ENCODE measurements at regions not wholly inside any gene's neighbourhood (a gene's known extent, or its start where the extent isn't known, plus 50 kb on each side); places are given as distances from the start of the nearest gene placed in this dataset.

DNA sequence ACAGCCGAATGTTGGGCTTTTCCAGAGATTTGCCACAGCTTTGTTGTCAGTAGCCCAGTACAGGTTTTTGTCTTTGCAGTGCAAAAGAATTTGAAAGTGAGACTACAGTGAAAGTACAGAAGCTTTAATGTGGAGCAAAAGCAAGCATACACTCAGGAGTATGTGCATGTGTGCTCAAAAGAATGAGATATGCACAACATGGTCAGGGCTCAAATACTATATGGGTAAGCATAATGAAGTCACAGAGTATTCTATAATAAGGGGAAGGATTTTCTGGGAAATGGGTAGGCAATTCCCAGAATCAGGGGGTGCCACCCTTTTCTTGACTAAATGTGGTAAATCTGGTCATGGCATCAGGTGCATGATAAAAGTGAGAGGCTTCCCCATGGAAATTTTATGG is 72.1 kb upstream of the SULT1C3 start:
- no peak overlapping the region for H2AFZ ChIP-seq (ENCODE audit: low read depth, low read length)
- H3K9me3 ChIP-seq (replicated peaks; ENCODE audit: control insufficient read depth, insufficient read depth, low read depth, low read length): no peaks in the 10 kb centered on the region
- H3K27me3 ChIP-seq (ENCODE audit: control insufficient read depth in 2 of 2, insufficient read depth in 2 of 2, low read length in 2 of 2): no peaks in the 10 kb centered on the region
- intact Hi-C loops (cut with micrococcal nuclease): no loop called here
- ATAC-seq (no peak), FAIRE-seq (no peak), DNase-seq (ENCODE audit: extremely low read depth in 1 of 4, low spot score in 3 of 4) (no peak)
- no TSS peak for BruUV-seq (replicated peaks)
- no peaks in the 10 kb centered on the region for H3K79me2 ChIP-seq (ENCODE audit: control insufficient read depth, insufficient read depth, low read length)
- H3K9ac ChIP-seq (ENCODE audit: insufficient read depth in 1 of 2, low read depth in 2 of 2, low read length in 2 of 2): no peak overlapping the region
- H4K20me1 ChIP-seq (replicated peaks; ENCODE audit: control insufficient read depth, insufficient read depth, low read length): no peaks in the 10 kb centered on the region
- H3K27ac ChIP-seq (ENCODE audit: extremely low read depth, low read depth, low read length): no peak overlapping the region
- no peak overlapping the region for H3K4me3 ChIP-seq
- H3K9me1 ChIP-seq (ENCODE audit: control insufficient read depth, insufficient read depth, low read length): no peaks in the 10 kb centered on the region
- H3K4me1 ChIP-seq (replicated peaks in 1 of 2; ENCODE audit: control insufficient read depth in 2 of 2, insufficient read depth in 2 of 2, low read length in 2 of 2): no peaks in the 10 kb centered on the region
- POLR2A ChIA-PET: no interaction called here
- TF ChIP-seq, protein P1, sequence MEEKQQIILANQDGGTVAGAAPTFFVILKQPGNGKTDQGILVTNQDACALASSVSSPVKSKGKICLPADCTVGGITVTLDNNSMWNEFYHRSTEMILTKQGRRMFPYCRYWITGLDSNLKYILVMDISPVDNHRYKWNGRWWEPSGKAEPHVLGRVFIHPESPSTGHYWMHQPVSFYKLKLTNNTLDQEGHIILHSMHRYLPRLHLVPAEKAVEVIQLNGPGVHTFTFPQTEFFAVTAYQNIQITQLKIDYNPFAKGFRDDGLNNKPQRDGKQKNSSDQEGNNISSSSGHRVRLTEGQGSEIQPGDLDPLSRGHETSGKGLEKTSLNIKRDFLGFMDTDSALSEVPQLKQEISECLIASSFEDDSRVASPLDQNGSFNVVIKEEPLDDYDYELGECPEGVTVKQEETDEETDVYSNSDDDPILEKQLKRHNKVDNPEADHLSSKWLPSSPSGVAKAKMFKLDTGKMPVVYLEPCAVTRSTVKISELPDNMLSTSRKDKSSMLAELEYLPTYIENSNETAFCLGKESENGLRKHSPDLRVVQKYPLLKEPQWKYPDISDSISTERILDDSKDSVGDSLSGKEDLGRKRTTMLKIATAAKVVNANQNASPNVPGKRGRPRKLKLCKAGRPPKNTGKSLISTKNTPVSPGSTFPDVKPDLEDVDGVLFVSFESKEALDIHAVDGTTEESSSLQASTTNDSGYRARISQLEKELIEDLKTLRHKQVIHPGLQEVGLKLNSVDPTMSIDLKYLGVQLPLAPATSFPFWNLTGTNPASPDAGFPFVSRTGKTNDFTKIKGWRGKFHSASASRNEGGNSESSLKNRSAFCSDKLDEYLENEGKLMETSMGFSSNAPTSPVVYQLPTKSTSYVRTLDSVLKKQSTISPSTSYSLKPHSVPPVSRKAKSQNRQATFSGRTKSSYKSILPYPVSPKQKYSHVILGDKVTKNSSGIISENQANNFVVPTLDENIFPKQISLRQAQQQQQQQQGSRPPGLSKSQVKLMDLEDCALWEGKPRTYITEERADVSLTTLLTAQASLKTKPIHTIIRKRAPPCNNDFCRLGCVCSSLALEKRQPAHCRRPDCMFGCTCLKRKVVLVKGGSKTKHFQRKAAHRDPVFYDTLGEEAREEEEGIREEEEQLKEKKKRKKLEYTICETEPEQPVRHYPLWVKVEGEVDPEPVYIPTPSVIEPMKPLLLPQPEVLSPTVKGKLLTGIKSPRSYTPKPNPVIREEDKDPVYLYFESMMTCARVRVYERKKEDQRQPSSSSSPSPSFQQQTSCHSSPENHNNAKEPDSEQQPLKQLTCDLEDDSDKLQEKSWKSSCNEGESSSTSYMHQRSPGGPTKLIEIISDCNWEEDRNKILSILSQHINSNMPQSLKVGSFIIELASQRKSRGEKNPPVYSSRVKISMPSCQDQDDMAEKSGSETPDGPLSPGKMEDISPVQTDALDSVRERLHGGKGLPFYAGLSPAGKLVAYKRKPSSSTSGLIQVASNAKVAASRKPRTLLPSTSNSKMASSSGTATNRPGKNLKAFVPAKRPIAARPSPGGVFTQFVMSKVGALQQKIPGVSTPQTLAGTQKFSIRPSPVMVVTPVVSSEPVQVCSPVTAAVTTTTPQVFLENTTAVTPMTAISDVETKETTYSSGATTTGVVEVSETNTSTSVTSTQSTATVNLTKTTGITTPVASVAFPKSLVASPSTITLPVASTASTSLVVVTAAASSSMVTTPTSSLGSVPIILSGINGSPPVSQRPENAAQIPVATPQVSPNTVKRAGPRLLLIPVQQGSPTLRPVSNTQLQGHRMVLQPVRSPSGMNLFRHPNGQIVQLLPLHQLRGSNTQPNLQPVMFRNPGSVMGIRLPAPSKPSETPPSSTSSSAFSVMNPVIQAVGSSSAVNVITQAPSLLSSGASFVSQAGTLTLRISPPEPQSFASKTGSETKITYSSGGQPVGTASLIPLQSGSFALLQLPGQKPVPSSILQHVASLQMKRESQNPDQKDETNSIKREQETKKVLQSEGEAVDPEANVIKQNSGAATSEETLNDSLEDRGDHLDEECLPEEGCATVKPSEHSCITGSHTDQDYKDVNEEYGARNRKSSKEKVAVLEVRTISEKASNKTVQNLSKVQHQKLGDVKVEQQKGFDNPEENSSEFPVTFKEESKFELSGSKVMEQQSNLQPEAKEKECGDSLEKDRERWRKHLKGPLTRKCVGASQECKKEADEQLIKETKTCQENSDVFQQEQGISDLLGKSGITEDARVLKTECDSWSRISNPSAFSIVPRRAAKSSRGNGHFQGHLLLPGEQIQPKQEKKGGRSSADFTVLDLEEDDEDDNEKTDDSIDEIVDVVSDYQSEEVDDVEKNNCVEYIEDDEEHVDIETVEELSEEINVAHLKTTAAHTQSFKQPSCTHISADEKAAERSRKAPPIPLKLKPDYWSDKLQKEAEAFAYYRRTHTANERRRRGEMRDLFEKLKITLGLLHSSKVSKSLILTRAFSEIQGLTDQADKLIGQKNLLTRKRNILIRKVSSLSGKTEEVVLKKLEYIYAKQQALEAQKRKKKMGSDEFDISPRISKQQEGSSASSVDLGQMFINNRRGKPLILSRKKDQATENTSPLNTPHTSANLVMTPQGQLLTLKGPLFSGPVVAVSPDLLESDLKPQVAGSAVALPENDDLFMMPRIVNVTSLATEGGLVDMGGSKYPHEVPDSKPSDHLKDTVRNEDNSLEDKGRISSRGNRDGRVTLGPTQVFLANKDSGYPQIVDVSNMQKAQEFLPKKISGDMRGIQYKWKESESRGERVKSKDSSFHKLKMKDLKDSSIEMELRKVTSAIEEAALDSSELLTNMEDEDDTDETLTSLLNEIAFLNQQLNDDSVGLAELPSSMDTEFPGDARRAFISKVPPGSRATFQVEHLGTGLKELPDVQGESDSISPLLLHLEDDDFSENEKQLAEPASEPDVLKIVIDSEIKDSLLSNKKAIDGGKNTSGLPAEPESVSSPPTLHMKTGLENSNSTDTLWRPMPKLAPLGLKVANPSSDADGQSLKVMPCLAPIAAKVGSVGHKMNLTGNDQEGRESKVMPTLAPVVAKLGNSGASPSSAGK (IDR thresholded peaks at IDR 0.05): no peak
- no peak for TF ChIP-seq IFI16 (CRISPR knock-in tag; IDR thresholded peaks at IDR 0.05)
- no peaks in the 10 kb centered on the region for H3K36me3 ChIP-seq (ENCODE audit: control insufficient read depth, insufficient read depth, low read length)
- in situ Hi-C loops (cut with MboI): no loop called here
- 0% methylated on average over 1 of the region's 1 CpG for WGBS (ENCODE audit: insufficient coverage, low coverage, missing lambda C conversion rate)
- CTCF ChIA-PET (ENCODE audit: low intra/inter-chr PET ratio): no interaction called here
- no peak overlapping the region for H3K4me2 ChIP-seq (ENCODE audit: insufficient read depth, low read length)
